Effector CD8-positive, alpha-beta T cell (primary cell): ENCODE measurements at regions not wholly inside any gene's neighbourhood (a gene's known extent, or its start where the extent isn't known, plus 50 kb on each side); places are given as distances from the start of the nearest gene placed in this dataset.
"Not testable (repeated sequence)": the region's sequence is repeated elsewhere in the genome, so short reads cannot be mapped to it uniquely, and the experiment has no call there.

Source experiments
- DNase-seq: peaks from one replicate; lab custom pipeline; 2025; lab: John Stamatoyannopoulos, UW

DNA sequence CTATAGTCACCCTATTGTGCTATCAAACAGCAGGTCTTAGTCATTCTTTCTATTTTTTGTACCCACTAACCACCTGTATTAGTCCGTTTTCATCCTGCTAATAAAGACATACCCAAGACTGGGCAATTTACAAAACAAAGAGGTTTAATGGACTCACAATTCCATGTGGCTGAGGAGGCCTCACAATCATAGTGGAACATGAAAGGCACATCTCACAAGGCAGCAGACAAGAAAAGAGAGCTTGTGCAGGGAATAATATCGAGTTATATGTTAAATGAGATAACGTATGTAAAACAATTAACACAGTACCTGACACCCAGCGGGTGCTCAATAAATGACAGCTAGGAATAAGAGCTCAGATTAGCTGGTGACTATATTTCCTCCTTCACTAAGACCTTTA, 88.1 kb upstream of the WDR44 start:
- DNase-seq, result no peak

DNA sequence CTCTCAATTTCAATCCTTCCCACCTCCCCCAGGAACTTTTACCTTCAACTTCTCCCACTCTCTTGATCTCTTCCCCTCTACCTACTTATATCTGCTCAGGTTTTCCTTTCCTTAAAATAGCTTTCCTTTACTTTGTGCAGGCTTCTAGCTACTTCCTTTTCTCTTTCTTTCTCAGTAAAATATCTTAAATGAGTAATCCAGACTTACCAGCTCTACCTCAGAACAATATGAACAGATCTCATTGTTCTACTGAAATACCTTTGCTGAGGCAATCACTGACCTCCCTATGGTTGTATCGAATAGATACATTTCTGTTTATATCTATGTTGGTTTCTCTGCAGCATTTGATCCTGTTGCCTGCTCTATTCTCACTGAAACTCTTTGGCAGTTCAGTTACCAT, 86.7 kb upstream of the WDR44 start:
- no peak for DNase-seq

DNA sequence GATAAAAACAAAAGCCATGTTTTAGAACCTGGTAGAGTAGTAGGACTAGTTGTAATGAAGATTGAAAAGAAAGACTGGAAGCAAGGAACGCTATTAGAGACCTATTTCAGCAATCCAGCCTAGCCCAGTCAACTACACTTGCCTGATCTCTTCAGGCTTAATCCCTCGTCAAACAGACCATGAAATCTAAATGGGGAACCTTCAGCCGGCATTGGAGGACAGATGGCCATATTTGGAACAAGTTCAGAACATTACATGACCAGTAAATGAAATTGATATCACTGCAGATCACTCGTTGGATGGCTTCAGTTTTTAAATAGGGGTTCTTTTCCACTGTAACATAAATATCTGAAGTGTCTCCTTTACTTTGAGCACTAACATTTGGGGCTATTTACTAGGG, 84.8 kb upstream of the WDR44 start:
- no peak for DNase-seq

DNA sequence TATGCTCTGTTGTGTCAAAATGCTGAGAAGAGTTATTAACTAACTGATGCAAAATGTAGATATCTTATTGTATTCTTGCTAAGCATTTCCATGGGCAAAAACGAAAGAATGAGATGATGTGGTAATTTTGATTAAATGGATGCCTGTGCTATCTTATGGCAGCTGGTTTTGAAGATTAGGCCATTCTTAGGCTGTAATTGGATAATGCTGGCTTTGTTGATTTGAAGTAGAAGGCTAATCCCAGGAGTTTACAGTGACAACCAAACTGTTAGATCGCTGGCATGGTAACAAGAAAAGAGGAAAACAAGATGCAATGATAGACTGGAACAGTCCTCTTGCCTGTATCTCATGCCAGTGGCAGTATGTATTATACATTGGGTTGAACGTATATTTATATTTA, 74.1 kb upstream of the WDR44 start:
- no peak for DNase-seq

DNA sequence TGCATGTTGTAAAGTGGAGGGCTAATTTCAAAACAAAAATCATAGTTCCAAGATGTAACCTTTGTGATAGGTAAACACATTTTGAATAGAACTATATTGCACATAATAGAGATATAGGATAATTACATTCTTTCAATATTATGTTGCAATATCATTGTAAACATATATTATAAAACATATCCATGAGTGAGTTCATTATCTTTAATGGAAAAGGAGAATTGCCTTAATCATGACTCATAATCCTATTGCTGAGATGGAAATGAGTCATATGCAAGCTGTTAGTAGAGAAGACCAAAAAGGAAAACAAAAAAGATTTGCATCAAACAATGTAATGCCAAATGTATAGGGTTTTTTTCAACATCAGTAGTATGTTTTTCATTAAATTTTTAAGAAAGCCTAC, 73.7 kb upstream of the WDR44 start:
- no peak for DNase-seq

DNA sequence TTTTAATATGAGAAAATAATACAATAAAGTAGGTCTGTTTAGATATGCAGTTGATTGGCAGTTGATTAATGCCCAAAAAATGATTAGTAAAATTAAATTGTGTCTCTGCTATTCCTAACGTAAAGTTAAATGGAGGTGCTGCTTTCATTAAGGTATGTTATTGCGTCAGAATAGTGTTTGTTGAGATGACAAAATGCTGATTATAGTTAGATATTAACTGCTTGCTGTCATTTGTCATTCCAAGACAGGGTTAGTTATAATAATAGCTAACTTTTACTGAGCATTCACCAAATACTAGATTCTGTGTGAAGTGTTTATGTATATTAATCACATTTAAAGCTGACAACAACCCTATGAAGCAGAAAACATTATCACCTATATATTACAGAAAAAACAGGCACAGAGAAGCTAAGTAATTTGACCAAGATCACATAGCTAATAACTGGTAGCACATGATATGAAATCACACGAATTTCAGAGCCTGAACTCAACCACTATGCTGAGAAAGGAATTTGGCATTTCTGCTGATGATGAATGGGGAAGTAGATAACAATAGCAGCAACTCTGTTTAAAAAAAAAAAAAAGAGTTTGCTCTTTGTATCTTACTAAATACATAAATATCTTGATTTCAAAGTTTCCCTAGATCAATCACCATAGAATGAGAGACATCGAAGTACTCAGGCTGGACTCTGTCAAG, 59.7 kb upstream of the WDR44 start:
- no peak for DNase-seq

DNA sequence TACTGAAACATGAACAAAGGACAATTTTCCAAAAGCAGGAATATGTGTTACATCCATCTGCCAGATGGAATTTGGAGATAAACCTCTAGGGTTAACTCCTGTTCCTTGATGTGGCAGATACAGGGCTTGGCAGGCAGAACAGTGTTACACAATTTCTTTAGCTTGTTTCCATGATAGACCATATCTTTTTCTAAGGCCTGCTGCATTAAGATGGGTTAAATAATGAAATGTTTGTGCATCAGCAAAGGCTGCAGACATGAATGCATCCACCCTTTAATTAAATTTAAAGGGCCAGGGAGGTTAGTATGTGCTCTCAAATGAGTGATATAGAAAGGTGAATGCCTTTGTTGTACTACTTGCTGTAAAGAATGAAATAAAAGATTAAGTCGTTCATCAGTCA, 50.1 kb upstream of the WDR44 start:
- DNase-seq, result not testable (repeated sequence)
